Hepatocyte (in vitro differentiated cells): ENCODE measurements at regions not wholly inside any gene's neighbourhood (a gene's known extent, or its start where the extent isn't known, plus 50 kb on each side); places are given as distances from the start of the nearest gene placed in this dataset.

Source experiments
- CTCF ChIP-seq: fragments of 200-600 bp; sonication (generic); IDR thresholded peaks from 2 replicates; pipeline ENCODE4 v1.5.1; 2016; ENCODE audit warnings: antibody characterized with exemption, mild to moderate bottlenecking; ENCODE audit not compliant: poor library complexity
- EZH2 ChIP-seq: fragments of 200-600 bp; sonication (generic); IDR thresholded peaks from 2 replicates; pipeline ENCODE4 v1.6.1; 2016; ENCODE audit warnings: antibody characterized with exemption, mild to moderate bottlenecking, borderline replicate concordance
- EZH2phosphoT487 ChIP-seq: fragments of 200-600 bp; sonication (generic); IDR thresholded peaks from one replicate; pipeline ENCODE4 v1.6.1; 2018; ENCODE audit warnings: antibody characterized with exemption, mild to moderate bottlenecking, low read depth, moderate library complexity; ENCODE audit not compliant: unreplicated experiment, severe bottlenecking

- TF ChIP-seq CTCF (no peak), EZH2 (no peak), EZH2phosphoT487 (no peak)
These were observed 201.4 kb upstream of the NRP1 start for GRCh38 chr10:33535866-33536265.
